MCF 10A (cell line): ENCODE measurements at regions not wholly inside any gene's neighbourhood (a gene's known extent, or its start where the extent isn't known, plus 50 kb on each side); places are given as distances from the start of the nearest gene placed in this dataset.

Source experiments
- BruUV-seq: library from RNA; stranded (reverse); fragments of 400-500 nt; replicated peaks from 2 replicates; lab custom pipeline; 2021; lab: Mats Ljungman, UMichigan
- CTCF ChIA-PET: fragments of 300-600 bp; sonication (Branson Sonifier 250); formaldehyde crosslinking; extraction: SDS; loops from one replicate; lab custom pipeline; 2021; ENCODE audit warnings: antibody characterized with exemption, inconsistent platforms; lab: Yijun Ruan, JAX
- POLR2A ChIA-PET: fragments of 300-600, 350-650 bp; sonication (Branson Sonifier 250); formaldehyde crosslinking; extraction: SDS; loops from one replicate; lab custom pipeline; 2020; ENCODE audit warnings: antibody characterized with exemption, inconsistent platforms; lab: Yijun Ruan, JAX
- DNase-seq: peaks from one replicate; pipeline ENCODE4 v3.0.0-alpha.2; 2018; ENCODE audit not compliant: unreplicated experiment
- H3K27ac Mint-ChIP-seq: one replicate; pipeline ENCODE4 v1.8.0; 2022; ENCODE audit warnings: mild to moderate bottlenecking, low read depth, mixed read lengths; ENCODE audit not compliant: unreplicated experiment
- H3K27me3 Mint-ChIP-seq: one replicate; pipeline ENCODE4 v1.8.0; 2022; ENCODE audit warnings: mixed read lengths; ENCODE audit not compliant: insufficient read depth, unreplicated experiment
- H3K36me3 Mint-ChIP-seq: one replicate; pipeline ENCODE4 v1.8.0; 2022; ENCODE audit warnings: mild to moderate bottlenecking, moderate library complexity, mixed read lengths; ENCODE audit not compliant: insufficient read depth, unreplicated experiment
- H3K4me1 Mint-ChIP-seq: one replicate; pipeline ENCODE4 v1.8.0; 2022; ENCODE audit warnings: mixed read lengths; ENCODE audit not compliant: insufficient read depth, unreplicated experiment
- H3K4me3 Mint-ChIP-seq: one replicate; pipeline ENCODE4 v1.8.0; 2022; ENCODE audit warnings: mild to moderate bottlenecking, moderate library complexity, mixed read lengths; ENCODE audit not compliant: unreplicated experiment
- H3K9me3 Mint-ChIP-seq: one replicate; pipeline ENCODE4 v1.8.0; 2022; ENCODE audit warnings: mixed read lengths; ENCODE audit not compliant: unreplicated experiment
- CTCF ChIP-seq: fragments of 200-600 bp; IDR thresholded peaks from one replicate; pipeline ENCODE4 v1.8.0; 2022; ENCODE audit warnings: antibody characterized with exemption, mild to moderate bottlenecking; ENCODE audit not compliant: unreplicated experiment
- intact Hi-C: fragments of 100-400 bp; cut with micrococcal nuclease; formaldehyde crosslinking; loops from 2 replicates; pipeline ENCODE4 v1.14.1; 2022

- no peaks in the 10 kb centered on the region for H3K4me1 Mint-ChIP-seq
- no peak overlapping the region for H3K4me3 Mint-ChIP-seq
- intact Hi-C loops, result no loop called here
- no peak for TF ChIP-seq CTCF
- H3K27ac Mint-ChIP-seq, result no peak overlapping the region
- DNase-seq, result no peak
- no peaks in the 10 kb centered on the region for H3K27me3 Mint-ChIP-seq
- no TSS peak for BruUV-seq
- ChIA-PET CTCF (no interaction called here), POLR2A (no interaction called here)
- H3K9me3 Mint-ChIP-seq, result peaks cover 31% of the 10 kb centered on the region
- H3K36me3 Mint-ChIP-seq, result peaks cover 7% of the 10 kb centered on the region
Measured at GRCh38 chr16:9323170-9323569, 231.7 kb downstream of the HAPSTR1 start.

GRCh38 chr16:9327253-9327652 is 235.8 kb downstream of the HAPSTR1 start:
- CTCF ChIA-PET, result no interaction called here
- Mint-ChIP-seq H3K27ac (no peak overlapping the region), H3K36me3 (peaks cover 7% of the 10 kb centered on the region), H3K9me3 (peaks cover 18% of the 10 kb centered on the region), H3K27me3 (no peaks in the 10 kb centered on the region), H3K4me3 (no peak overlapping the region), H3K4me1 (no peaks in the 10 kb centered on the region)
- intact Hi-C loops, result no loop called here
- POLR2A ChIA-PET, result no interaction called here
- TF ChIP-seq CTCF, result no peak
- no TSS peak for BruUV-seq
- DNase-seq, result no peak

GRCh38 chr16:9328411-9328810 is 237.0 kb downstream of the HAPSTR1 start:
- no peak overlapping the region for H3K4me3 Mint-ChIP-seq
- H3K27me3 Mint-ChIP-seq, result no peaks in the 10 kb centered on the region
- intact Hi-C loops, result no loop called here
- ChIA-PET POLR2A (no interaction called here), CTCF (no interaction called here)
- no peak for TF ChIP-seq CTCF
- H3K4me1 Mint-ChIP-seq, result no peaks in the 10 kb centered on the region
- BruUV-seq, result no TSS peak
- DNase-seq, result no peak
- H3K9me3 Mint-ChIP-seq, result peaks cover 28% of the 10 kb centered on the region
- H3K36me3 Mint-ChIP-seq, result peaks cover 7% of the 10 kb centered on the region
- H3K27ac Mint-ChIP-seq, result no peak overlapping the region

- H3K27ac Mint-ChIP-seq, result no peak overlapping the region
- H3K9me3 Mint-ChIP-seq, result peaks cover 35% of the 10 kb centered on the region
- peaks cover 14% of the 10 kb centered on the region for H3K36me3 Mint-ChIP-seq
- intact Hi-C loops, result no loop called here
- no TSS peak for BruUV-seq
- CTCF ChIA-PET, result no interaction called here
- no peak for DNase-seq
- POLR2A ChIA-PET, result no interaction called here
- H3K27me3 Mint-ChIP-seq, result no peaks in the 10 kb centered on the region
- H3K4me1 Mint-ChIP-seq, result no peaks in the 10 kb centered on the region
- no peak for TF ChIP-seq CTCF
- H3K4me3 Mint-ChIP-seq, result no peak overlapping the region
Measured at GRCh38 chr16:9330095-9330494, 238.7 kb downstream of the HAPSTR1 start.
